ENCODE measurements at regions not wholly inside any gene's neighbourhood (a gene's known extent, or its start where the extent isn't known, plus 50 kb on each side); places are given as distances from the start of the nearest gene placed in this dataset.

DNA sequence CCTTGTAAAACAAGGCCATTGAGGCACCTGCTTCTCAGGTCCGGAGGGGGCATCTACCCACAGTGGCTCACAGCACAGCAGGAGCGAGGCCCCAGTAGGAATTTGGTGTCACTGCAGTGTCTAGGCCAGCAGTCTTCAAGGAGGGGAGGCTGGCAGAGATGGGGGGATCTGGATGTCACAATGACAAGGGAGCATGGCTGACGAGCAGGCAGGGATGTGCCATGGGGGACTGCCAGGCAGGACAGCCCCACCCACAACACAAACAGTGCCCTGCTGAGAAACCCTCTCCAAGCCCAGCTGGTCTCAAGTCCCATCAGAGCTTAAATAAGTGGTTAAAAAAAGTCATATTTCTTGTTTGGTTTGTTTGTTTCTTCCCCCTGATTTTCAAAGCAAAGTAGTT, 121.0 kb upstream of the ZNF716 start:
- Histone ChIP-seq H3K36me3 (ENCODE audit: insufficient read depth, low read length) (no peaks in the 10 kb centered on the region), H3F3A (ENCODE audit: low read depth) (no peaks in the 10 kb centered on the region), H3K9me3 (ENCODE audit: insufficient read depth, low read depth, low read length) (no peaks in the 10 kb centered on the region; the same call in 1 of the 2 replicates), H3K9me2 (replicated peaks; ENCODE audit: low read depth, low read length) (no peaks in the 10 kb centered on the region), H4K20me1 (ENCODE audit: insufficient read depth, low read length, poor library complexity, severe bottlenecking) (no peaks in the 10 kb centered on the region), H3K9ac (ENCODE audit: low read depth, low read length, poor library complexity, severe bottlenecking) (no peak overlapping the region), H3K27me3 (ENCODE audit: insufficient read depth, low read length, poor library complexity, severe bottlenecking) (no peaks in the 10 kb centered on the region), H2AFZ (ENCODE audit: low read length) (no peak overlapping the region), H3K4me3 (ENCODE audit: low read length, poor library complexity, severe bottlenecking) (no peak overlapping the region), H3K4me1 (ENCODE audit: insufficient read depth, low read length, poor library complexity, severe bottlenecking) (no peaks in the 10 kb centered on the region), H3K79me2 (ENCODE audit: insufficient read depth, low read length) (no peaks in the 10 kb centered on the region), H3K4me2 (ENCODE audit: low read depth, low read length, poor library complexity, severe bottlenecking) (no peak overlapping the region)
- TF ChIP-seq, protein P1, sequence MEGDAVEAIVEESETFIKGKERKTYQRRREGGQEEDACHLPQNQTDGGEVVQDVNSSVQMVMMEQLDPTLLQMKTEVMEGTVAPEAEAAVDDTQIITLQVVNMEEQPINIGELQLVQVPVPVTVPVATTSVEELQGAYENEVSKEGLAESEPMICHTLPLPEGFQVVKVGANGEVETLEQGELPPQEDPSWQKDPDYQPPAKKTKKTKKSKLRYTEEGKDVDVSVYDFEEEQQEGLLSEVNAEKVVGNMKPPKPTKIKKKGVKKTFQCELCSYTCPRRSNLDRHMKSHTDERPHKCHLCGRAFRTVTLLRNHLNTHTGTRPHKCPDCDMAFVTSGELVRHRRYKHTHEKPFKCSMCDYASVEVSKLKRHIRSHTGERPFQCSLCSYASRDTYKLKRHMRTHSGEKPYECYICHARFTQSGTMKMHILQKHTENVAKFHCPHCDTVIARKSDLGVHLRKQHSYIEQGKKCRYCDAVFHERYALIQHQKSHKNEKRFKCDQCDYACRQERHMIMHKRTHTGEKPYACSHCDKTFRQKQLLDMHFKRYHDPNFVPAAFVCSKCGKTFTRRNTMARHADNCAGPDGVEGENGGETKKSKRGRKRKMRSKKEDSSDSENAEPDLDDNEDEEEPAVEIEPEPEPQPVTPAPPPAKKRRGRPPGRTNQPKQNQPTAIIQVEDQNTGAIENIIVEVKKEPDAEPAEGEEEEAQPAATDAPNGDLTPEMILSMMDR (conservative IDR thresholded peaks at IDR 0.05; ENCODE audit: low read length) = no peak
- no peak for TF ChIP-seq EZH2phosphoT487 (IDR thresholded peaks at IDR 0.05; ENCODE audit: borderline replicate concordance)

DNA sequence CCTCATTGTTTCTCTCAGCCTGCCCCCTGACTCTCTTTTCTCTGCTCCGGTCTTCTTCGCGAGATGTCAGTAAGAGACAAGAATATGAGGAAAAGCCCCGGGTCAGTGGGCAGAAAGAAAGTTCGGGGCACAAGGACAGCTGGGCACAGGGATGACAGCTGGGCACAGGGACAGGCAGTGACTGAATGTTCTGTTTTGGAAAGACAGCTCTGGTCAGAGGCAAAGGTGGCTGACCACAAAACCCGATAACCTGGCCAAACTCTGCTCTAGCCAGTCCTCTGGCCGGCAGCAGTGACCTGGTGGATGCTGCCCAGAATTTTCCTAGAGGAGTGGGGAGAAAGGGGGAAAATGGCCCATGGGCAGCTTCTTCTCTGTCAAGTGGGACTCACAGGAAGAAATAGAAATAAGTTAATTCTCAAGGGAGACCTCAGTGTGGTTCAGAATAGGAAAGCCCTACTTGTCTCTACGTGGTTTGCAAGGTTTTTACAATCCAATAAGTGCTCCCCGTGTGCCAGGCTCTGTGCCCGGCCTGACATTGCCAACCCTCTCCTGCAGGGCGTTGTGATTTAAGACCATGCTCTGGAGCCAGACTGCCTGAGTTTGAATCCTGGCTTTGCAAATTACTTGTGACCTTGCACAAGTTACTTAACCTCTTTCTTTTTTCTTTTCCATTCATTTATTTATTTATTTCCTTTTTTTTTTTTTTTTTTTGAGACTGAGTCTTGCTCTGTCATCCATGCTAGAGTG, 110.6 kb upstream of the ZNF716 start:
- H2AFZ ChIP-seq (ENCODE audit: low read length) = no peak overlapping the region
- H3K36me3 ChIP-seq (ENCODE audit: insufficient read depth, low read length) = no peaks in the 10 kb centered on the region
- no peaks in the 10 kb centered on the region for H3F3A ChIP-seq (ENCODE audit: low read depth)
- TF ChIP-seq, protein P1 (conservative IDR thresholded peaks at IDR 0.05; ENCODE audit: low read length) = no peak
- TF ChIP-seq EZH2phosphoT487 (IDR thresholded peaks at IDR 0.05; ENCODE audit: borderline replicate concordance) = no peak
- H4K20me1 ChIP-seq (ENCODE audit: insufficient read depth, low read length, poor library complexity, severe bottlenecking) = no peaks in the 10 kb centered on the region
- H3K4me3 ChIP-seq (ENCODE audit: low read length, poor library complexity, severe bottlenecking) = no peak overlapping the region
- no peak overlapping the region for H3K9ac ChIP-seq (ENCODE audit: low read depth, low read length, poor library complexity, severe bottlenecking)
- H3K4me1 ChIP-seq (ENCODE audit: insufficient read depth, low read length, poor library complexity, severe bottlenecking) = no peaks in the 10 kb centered on the region
- peaks cover 4% of the 10 kb centered on the region; the same call in 1 of the 2 replicates for H3K9me3 ChIP-seq (ENCODE audit: insufficient read depth, low read depth, low read length)
- H3K4me2 ChIP-seq (ENCODE audit: low read depth, low read length, poor library complexity, severe bottlenecking) = no peak overlapping the region
- no peaks in the 10 kb centered on the region for H3K79me2 ChIP-seq (ENCODE audit: insufficient read depth, low read length)
- H3K9me2 ChIP-seq (replicated peaks; ENCODE audit: low read depth, low read length) = no peaks in the 10 kb centered on the region
- H3K27me3 ChIP-seq (ENCODE audit: insufficient read depth, low read length, poor library complexity, severe bottlenecking) = no peaks in the 10 kb centered on the region

DNA sequence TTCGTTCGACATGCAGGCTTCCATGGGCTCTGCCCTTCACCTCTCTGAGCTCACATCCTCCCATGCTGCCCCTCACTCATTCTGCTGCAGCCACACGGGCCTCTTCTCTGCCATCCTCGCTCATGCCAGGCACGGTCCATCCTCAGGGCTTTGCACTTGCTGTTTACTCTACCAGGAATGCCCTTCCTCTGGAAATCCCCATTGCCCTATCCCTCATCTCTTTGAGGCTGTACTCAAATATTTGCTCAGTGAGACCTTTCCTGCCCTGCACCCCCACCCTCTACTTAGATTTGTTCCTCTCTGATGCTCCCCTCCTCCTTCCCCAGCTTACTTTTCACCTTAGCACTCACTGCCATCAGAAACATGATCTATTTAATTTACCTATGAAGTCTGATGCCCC, 107.0 kb upstream of the ZNF716 start:
- no peak for TF ChIP-seq EZH2phosphoT487 (IDR thresholded peaks at IDR 0.05; ENCODE audit: borderline replicate concordance)
- TF ChIP-seq, protein P1 (conservative IDR thresholded peaks at IDR 0.05; ENCODE audit: low read length) = no peak
- Histone ChIP-seq H4K20me1 (ENCODE audit: insufficient read depth, low read length, poor library complexity, severe bottlenecking) (no peaks in the 10 kb centered on the region), H3K9ac (ENCODE audit: low read depth, low read length, poor library complexity, severe bottlenecking) (no peak overlapping the region), H3F3A (ENCODE audit: low read depth) (no peaks in the 10 kb centered on the region), H2AFZ (ENCODE audit: low read length) (no peak overlapping the region), H3K4me3 (ENCODE audit: low read length, poor library complexity, severe bottlenecking) (no peak overlapping the region), H3K27me3 (ENCODE audit: insufficient read depth, low read length, poor library complexity, severe bottlenecking) (no peaks in the 10 kb centered on the region), H3K36me3 (ENCODE audit: insufficient read depth, low read length) (no peaks in the 10 kb centered on the region), H3K4me2 (ENCODE audit: low read depth, low read length, poor library complexity, severe bottlenecking) (no peak overlapping the region), H3K9me2 (replicated peaks; ENCODE audit: low read depth, low read length) (no peaks in the 10 kb centered on the region), H3K9me3 (ENCODE audit: insufficient read depth, low read depth, low read length) (peaks cover 8% of the 10 kb centered on the region; the same call in 1 of the 2 replicates), H3K79me2 (ENCODE audit: insufficient read depth, low read length) (no peaks in the 10 kb centered on the region), H3K4me1 (ENCODE audit: insufficient read depth, low read length, poor library complexity, severe bottlenecking) (no peaks in the 10 kb centered on the region)

All from Loucy (cell line).